ENCODE measurements at regions not wholly inside any gene's neighbourhood (a gene's known extent, or its start where the extent isn't known, plus 50 kb on each side); places are given as distances from the start of the nearest gene placed in this dataset.

GRCh38 chr18:67650686-67651385 is 134.3 kb upstream of the DSEL start:
- Histone ChIP-seq H3K27ac (no peak overlapping the region), H3K4me3 (no peak overlapping the region), H3K9me3 (peaks cover 0 to 2% of the 10 kb centered on the region in 2 donors), H3K27me3 (no peaks in the 10 kb centered on the region), H3K4me1 (no peaks in the 10 kb centered on the region), H3K36me3 (no peaks in the 10 kb centered on the region)
- intact Hi-C loops (cut with DNase I): no loop called here
- no peak for TF ChIP-seq CTCF (IDR thresholded peaks at IDR 0.05)
- DNase-seq: no peak
- no peak for ATAC-seq

- TF ChIP-seq CTCF (IDR thresholded peaks at IDR 0.05): no peak
- Histone ChIP-seq H3K4me1 (no peaks in the 10 kb centered on the region), H3K4me3 (no peak overlapping the region), H3K27me3 (no peaks in the 10 kb centered on the region), H3K9me3 (peaks cover 0 to 2% of the 10 kb centered on the region in 2 donors), H3K27ac (no peak overlapping the region), H3K36me3 (no peaks in the 10 kb centered on the region)
- DNase-seq (no peak), ATAC-seq (no peak)
- intact Hi-C loops (cut with DNase I): no loop called here
Observed at GRCh38 chr18:67646890-67647289, 130.4 kb upstream of the DSEL start.

- no peak for TF ChIP-seq CTCF (IDR thresholded peaks at IDR 0.05)
- intact Hi-C loops (cut with DNase I): no loop called here
- ATAC-seq: no peak
Observed at GRCh38 chr18:67644226-67644625, 127.7 kb upstream of the DSEL start.

GRCh38 chr18:67639872-67640271 is 123.4 kb upstream of the DSEL start:
- H3K27ac ChIP-seq: no peak overlapping the region
- H3K27me3 ChIP-seq: no peaks in the 10 kb centered on the region
- H3K36me3 ChIP-seq: no peaks in the 10 kb centered on the region
- DNase-seq (no peak), ATAC-seq (no peak)
- intact Hi-C loops (cut with DNase I): no loop called here
- H3K9me3 ChIP-seq: no peaks in the 10 kb centered on the region
- H3K4me1 ChIP-seq: no peaks in the 10 kb centered on the region
- H3K4me3 ChIP-seq: no peak overlapping the region
- TF ChIP-seq CTCF (IDR thresholded peaks at IDR 0.05): no peak

More at GRCh38 chr18:67644226-67644625, 127.7 kb upstream of the DSEL start:
- H3K4me3 ChIP-seq: no peak overlapping the region
- no peaks in the 10 kb centered on the region for H3K4me1 ChIP-seq
- H3K36me3 ChIP-seq: no peaks in the 10 kb centered on the region
- peaks cover 0 to 2% of the 10 kb centered on the region in 2 donors for H3K9me3 ChIP-seq
- DNase-seq: no peak
- H3K27ac ChIP-seq: no peak overlapping the region
- H3K27me3 ChIP-seq: no peaks in the 10 kb centered on the region

GRCh38 chr18:67636597-67637385 is 120.3 kb upstream of the DSEL start:
- Histone ChIP-seq H3K4me1 (no peaks in the 10 kb centered on the region), H3K9me3 (no peaks in the 10 kb centered on the region), H3K27me3 (no peaks in the 10 kb centered on the region), H3K27ac (no peak overlapping the region), H3K4me3 (no peak overlapping the region), H3K36me3 (no peaks in the 10 kb centered on the region)
- intact Hi-C loops (cut with DNase I): no loop called here
- DNase-seq: peak in 1 of 4 donors; percentile 57
- no peak for ATAC-seq
- no peak for TF ChIP-seq CTCF (IDR thresholded peaks at IDR 0.05)

Data from left lung (tissue), 4 donors.